HG03064 (cell line): ENCODE measurements at regions not wholly inside any gene's neighbourhood (a gene's known extent, or its start where the extent isn't known, plus 50 kb on each side); places are given as distances from the start of the nearest gene placed in this dataset.
"Not testable (repeated sequence)": the region's sequence is repeated elsewhere in the genome, so short reads cannot be mapped to it uniquely, and the experiment has no call there.

Experiments used
- ATAC-seq: cut with Tn5 transposase; IDR thresholded peaks from one replicate; pipeline ENCODE4 v1.9.1; 2021; ENCODE audit warnings: low read depth; ENCODE audit not compliant: unreplicated experiment

- no peak for ATAC-seq
Observed at GRCh38 chr6:155909710-155910109, 454.1 kb upstream of the NOX3 start.

GRCh38 chr6:155895641-155896040 is 440.0 kb upstream of the NOX3 start:
- ATAC-seq: no peak

DNA sequence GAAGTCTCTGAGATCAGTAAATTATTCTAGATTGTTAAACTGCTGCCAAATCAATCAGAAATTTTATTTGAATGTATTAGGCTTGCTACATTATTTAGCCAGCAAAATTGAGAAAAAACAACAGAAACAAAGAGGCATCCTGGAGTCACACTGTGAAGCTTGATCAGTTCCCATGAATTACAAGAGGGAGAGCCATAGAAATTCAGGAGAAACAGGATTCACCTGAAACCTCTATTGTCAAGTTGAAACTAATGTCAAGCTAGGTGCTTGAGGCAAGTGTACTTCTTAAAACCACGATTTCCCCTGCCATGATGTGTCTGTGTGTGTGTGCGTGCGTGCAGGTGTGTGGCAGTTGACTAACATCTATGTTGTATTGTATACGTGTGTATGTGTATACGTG is 439.1 kb upstream of the NOX3 start:
- no peak for ATAC-seq

DNA sequence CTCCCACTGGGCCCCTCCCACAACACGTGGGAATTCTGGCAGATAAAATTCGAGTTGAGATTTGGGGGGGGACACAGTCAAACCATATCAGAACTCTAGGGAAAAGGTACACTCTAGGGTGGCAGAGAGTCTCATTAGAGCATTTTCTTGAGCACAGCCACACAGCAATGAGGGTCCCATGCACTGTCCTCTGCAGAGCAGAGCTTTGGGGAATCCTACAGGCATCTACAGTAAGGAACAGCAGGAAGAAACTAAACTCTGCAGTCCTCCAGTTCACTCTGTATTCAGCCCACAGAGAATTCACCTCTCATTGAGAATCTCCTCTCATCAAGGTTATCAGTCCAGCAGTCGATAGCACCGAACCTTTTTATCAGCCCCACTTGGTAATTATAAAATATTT is 438.6 kb upstream of the NOX3 start:
- ATAC-seq: no peak

- no peak for ATAC-seq
Observed at GRCh38 chr6:155890409-155890808, 434.8 kb upstream of the NOX3 start.

DNA sequence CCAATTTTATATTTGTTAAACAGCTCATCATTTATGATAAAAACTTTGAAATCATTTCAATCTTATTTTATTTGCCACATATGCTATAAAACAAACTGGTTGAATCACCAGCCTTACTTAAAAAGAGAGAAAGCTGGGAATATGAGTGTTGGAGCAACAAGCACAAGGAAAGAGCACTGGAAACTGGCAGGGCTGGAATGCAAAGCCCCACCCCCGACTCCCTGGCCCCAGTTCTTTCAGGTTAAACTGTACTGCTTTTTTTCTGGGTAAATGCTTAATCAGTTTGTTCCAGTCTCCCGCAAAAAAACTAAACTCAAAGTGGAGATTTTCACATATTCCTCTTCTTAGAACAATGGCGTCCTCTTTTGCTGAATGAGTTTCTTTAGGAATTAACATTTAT is 433.8 kb upstream of the NOX3 start:
- ATAC-seq: no peak

DNA sequence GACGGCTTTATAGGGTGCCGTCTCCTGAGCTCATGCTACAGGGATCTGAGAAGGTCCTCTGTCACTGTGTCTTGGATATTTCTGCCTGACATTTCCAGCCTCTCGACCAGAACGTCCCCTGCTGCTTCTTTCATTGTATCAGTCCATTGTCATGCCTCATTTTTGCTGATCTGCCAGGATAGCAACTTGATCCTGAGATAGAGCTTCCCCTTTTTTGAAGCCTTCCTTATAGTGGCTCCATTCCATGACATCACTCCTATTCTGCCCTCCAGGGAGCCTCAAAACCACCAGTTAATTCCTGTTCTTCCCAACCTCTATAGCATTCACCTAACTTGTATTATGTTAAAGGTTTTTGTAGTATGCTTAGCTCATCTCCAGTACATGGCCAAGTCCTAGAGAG is 431.8 kb upstream of the NOX3 start:
- no peak for ATAC-seq

DNA sequence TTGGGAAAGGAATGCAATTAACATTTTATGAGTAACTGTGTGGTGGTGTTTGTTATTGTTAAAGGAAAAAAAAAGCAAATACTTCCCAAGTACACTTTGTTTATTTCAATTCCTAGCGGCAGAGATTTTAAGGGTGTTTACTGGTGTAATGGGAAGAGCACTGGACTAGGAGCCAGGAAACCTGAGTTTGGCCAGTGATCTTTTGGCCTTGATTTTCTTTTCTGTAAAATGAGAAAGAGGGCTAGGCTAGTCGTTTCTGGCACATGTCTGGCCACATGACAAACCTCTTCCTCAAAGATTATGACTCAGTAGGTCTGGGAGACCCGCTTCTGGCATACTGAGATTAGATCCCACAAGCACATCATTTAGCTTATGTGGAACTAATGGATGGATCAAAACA is 428.1 kb upstream of the NOX3 start:
- ATAC-seq: no peak

DNA sequence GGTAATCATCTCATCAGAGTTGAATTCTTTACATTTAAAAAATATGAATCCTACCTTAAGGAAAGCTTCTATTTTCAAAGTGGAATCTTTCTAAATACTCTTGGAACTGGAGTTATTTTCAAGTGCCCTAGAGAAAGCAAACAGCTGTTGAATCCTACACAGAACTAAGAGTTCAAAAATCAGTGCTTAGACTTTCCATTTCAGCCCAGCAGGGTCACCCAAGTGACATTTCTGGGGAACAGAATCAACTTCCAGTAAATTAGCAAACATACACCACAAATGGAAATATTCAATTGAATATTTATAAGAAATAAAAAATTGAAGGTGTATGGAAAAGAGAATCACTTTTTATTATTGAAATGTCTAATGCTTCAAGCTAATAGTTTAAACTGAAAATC is 427.7 kb upstream of the NOX3 start:
- no peak for ATAC-seq

DNA sequence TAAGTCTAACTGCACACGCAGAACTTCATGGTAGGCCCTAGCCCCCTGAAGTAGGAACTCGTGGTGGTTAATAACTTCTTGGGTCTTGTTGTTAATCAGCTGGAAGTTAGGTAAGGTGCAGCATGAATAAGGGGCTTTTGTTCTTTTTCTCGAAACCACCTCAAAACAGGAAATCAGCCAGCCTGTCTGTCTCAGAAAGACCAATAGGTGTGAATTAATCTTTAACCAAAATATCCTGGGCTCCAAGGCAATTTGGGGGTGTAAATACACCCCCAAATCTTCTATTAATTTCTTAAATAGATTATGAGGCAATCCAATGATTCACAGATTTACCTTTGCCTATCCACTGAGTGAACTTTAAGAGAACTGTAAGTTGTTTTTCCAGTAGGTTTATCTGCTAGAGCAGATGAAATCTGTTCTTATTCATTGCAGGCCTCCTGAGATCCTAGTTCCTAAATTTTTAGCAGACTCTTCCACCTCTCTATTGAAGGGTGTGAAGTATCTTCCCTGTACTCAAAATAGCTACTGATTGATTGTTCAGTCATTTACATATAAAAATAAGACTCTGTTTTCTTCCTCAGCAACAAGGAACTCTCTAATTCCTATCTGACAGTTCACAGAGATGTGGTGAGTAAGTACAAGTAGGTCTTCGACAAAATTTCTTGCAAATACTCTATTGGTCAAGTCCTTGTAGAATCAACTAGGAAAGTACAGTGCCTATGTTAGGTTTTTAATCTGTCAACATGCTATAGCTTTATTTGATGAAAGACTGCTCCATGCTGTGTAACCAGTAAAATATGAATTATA is 427.1 kb upstream of the NOX3 start:
- ATAC-seq: peak; percentile 87

GRCh38 chr6:155881826-155882526 is 426.3 kb upstream of the NOX3 start:
- peak; percentile 35 for ATAC-seq

DNA sequence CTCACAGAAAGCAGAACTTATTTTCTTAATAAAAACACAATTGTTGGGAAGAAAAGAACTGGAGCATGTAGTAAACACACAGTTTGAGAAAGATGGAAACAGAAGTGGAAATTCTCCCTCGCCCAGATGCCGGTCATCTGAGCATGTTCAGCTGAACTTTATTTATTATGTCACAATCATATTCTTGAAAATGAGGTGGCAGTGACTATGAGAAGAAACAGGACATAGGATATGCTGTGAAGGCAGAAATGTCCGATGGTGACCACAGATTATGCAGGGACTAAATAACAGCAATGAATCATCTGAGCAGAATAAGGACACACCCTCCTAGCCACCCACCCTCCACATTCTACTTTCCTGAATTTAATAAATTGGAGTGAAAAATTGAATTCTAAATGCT is 425.3 kb upstream of the NOX3 start:
- ATAC-seq: no peak

GRCh38 chr6:155872961-155873360 is 417.3 kb upstream of the NOX3 start:
- ATAC-seq: no peak

DNA sequence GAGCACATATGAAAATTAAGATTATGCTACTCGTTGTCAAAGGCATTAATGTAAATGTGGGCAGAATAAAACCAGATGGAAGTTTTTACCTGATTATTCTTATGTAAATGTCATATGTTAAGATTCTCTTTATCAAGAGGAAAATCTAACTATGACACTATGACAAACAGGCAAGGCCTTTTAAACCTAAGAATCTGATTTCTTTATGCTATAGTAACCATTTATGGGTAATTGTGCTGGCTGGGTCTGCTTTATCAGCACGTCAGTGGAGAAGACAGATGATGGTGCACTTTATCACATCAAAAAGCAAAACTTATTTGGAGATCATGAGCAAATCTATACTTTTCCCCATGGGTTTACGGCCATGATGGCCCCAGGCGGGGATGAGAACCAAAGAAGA is 412.0 kb upstream of the NOX3 start:
- ATAC-seq: no peak

- not testable (repeated sequence) for ATAC-seq
Observed at GRCh38 chr6:155866676-155867390, 411.2 kb upstream of the NOX3 start.

- ATAC-seq: no peak
Observed at GRCh38 chr6:155861821-155862220, 406.2 kb upstream of the NOX3 start.

DNA sequence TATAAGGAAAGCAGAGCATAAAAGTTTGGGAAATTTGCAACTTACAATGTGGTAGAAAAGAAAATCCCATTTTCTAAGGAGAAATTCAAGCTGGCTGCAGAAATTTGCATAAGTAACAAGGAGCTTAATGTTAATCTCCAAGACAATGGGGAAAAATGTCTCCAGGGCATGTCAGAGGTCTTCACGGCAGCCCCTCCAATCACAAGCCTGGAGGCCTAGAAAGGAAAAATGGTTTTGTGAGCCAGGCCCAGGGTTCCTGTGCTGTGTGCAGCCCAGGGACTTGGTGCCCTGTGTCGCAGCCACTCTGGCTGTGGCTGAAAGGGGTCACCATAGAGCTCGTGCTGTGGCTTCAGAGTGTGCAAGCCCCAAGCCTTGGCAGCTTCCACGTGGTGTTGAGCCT is 403.3 kb upstream of the NOX3 start:
- ATAC-seq: not testable (repeated sequence)

- ATAC-seq: no peak
Observed at GRCh38 chr6:155854787-155855186, 399.1 kb upstream of the NOX3 start.

DNA sequence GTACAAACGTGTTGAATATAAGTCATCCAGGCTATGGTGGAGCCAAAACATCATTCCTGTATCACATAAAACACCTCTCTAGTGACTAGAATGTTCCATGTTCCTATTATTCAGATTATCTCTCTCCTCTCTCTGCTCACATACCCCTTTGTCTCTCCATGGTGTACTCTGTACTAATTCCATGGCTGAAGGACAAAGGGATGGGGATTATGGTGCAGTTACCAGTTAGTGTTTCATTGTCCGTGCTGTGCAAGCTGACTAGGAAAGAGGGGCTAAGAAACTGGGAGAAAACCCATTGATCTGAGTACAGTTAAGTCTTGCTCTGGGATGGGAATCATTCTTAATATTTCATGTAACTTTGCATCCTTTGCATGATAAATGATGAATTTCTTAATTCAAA is 397.4 kb upstream of the NOX3 start:
- ATAC-seq: no peak

DNA sequence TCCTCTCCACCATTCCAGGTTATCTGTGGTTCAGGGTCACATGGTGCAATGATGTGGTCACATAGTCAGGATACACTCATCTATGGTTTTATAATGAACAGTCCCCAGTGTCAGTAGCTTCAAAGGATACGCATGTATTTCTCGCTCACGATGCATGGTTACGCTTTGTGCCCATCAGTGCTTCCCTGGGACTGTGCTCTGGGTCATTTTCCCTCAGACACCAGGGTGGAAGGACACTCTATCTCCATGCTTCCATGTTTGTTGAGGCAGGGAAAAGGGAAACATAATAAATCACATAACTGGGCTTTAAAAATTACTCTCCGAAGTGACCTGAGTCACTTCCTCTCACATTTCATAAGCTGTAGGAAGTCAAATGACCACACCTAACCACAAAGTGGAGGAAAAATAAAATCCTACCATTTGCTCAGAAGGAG is 394.8 kb upstream of the NOX3 start:
- ATAC-seq: no peak

- no peak for ATAC-seq
Observed at GRCh38 chr6:155847711-155848110, 392.1 kb upstream of the NOX3 start.

- ATAC-seq: no peak
Observed at GRCh38 chr6:155837474-155837873, 381.8 kb upstream of the NOX3 start.
